Activated CD4-positive, CD25-positive, alpha-beta regulatory T cell treated with anti-CD3 and anti-CD28 coated beads, Interleukin-2, amount 50 U/mL, for 24 hours (primary cell): ENCODE measurements at regions not wholly inside any gene's neighbourhood (a gene's known extent, or its start where the extent isn't known, plus 50 kb on each side); places are given as distances from the start of the nearest gene placed in this dataset.
A peak's percentile ranks its signal among the peaks of the same experiment; 100 is the strongest.

Experiments used
- ATAC-seq, 2 donors: fragments of 150-1000 bp; cut with Tn5 transposase; one replicate each; pipeline ENCODE4 v1.10.0; 2021; ENCODE audit warnings: mild to moderate bottlenecking in 1 of 2, moderate library complexity in 1 of 2

- ATAC-seq = no peak
Observed at GRCh38 chr4:4627111-4627510, 85.3 kb upstream of the STX18 start.

- ATAC-seq = no peak
Observed at GRCh38 chr4:4625488-4625887, 83.6 kb upstream of the STX18 start.

- peak in 1 of 2 donors; percentile 38 for ATAC-seq
Observed at GRCh38 chr4:4624276-4624897, 82.5 kb upstream of the STX18 start.

- no peak for ATAC-seq
Observed at GRCh38 chr4:4619821-4620220, 78.0 kb upstream of the STX18 start.

- no peak for ATAC-seq
Observed at GRCh38 chr4:4618847-4619246, 77.0 kb upstream of the STX18 start.

- no peak for ATAC-seq
Observed at GRCh38 chr4:4614925-4615678, 73.3 kb upstream of the STX18 start.

GRCh38 chr4:4613641-4614286, 71.9 kb upstream of the STX18 start:
- ATAC-seq = no peak

- no peak for ATAC-seq
Observed at GRCh38 chr4:4613126-4613465, 71.2 kb upstream of the STX18 start.

- no peak for ATAC-seq
Observed at GRCh38 chr4:4610672-4611071, 68.8 kb upstream of the STX18 start.

- ATAC-seq = no peak
Observed at GRCh38 chr4:4609622-4610334, 67.9 kb upstream of the STX18 start.

- no peak for ATAC-seq
Observed at GRCh38 chr4:4608214-4608537, 66.3 kb upstream of the STX18 start.

- ATAC-seq = no peak
Observed at GRCh38 chr4:4607336-4608213, 65.7 kb upstream of the STX18 start.

- no peak for ATAC-seq
Observed at GRCh38 chr4:4606321-4606720, 64.5 kb upstream of the STX18 start.

GRCh38 chr4:4605849-4606248, 64.0 kb upstream of the STX18 start:
- ATAC-seq = no peak

- ATAC-seq = no peak
Observed at GRCh38 chr4:4603592-4603991, 61.7 kb upstream of the STX18 start.

- no peak for ATAC-seq
Observed at GRCh38 chr4:4603067-4603466, 61.2 kb upstream of the STX18 start.

GRCh38 chr4:4602468-4602867, 60.6 kb upstream of the STX18 start:
- ATAC-seq = no peak

- no peak for ATAC-seq
Observed at GRCh38 chr4:4601803-4602369, 60.0 kb upstream of the STX18 start.

- ATAC-seq = no peak
Observed at GRCh38 chr4:4599481-4600275, 57.8 kb upstream of the STX18 start.

GRCh38 chr4:4598851-4599411, 57.1 kb upstream of the STX18 start:
- no peak for ATAC-seq

GRCh38 chr4:4596720-4597119, 54.9 kb upstream of the STX18 start:
- ATAC-seq = no peak
